Superior temporal gyrus (tissue), 1 donor: ENCODE measurements at regions not wholly inside any gene's neighbourhood (a gene's known extent, or its start where the extent isn't known, plus 50 kb on each side); places are given as distances from the start of the nearest gene placed in this dataset.

Experiments
- DNase-seq: peaks from one replicate; pipeline ENCODE4 v3.0.0-alpha.2; 2016; ENCODE audit errors: extremely low spot score

DNA sequence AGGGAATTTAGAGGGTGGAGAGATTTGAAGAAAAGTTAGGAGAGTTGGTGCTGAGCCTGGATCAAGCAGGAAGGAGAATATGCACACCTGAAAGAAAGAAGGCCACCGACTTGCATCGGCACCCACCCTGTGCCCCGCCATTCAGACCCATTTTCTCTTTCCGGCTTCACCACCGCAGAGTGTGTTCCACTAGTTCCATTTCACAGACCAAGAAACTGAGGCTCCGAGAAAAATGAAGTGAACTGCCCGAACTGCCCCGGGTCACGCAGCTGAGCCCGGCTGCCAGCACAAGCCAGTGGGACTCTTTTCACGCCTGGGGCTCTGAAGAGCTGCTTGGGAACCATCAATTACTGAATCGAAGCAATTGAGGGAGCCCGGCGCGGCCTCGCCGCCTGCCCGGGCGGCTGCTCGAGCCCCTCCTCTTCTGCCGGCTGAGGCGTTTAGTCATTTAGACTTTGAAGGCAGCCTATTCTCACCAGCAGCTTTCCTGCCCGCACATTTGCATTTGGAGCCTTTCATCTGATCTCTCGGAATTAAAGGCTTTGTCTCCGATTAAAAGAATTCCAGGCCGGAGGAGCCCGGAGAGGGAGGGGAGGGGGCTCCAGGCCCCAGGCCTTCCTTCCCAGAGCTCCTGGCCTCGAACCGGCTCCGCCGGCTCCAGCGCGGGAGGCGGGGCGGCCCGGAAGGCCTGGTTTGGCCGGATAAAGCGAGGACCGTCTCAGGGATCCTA is 140.2 kb upstream of the PJA1 start:
- no peak for DNase-seq

GRCh38 chrX:69303231-69303630 is 138.0 kb upstream of the PJA1 start:
- DNase-seq = no peak

DNA sequence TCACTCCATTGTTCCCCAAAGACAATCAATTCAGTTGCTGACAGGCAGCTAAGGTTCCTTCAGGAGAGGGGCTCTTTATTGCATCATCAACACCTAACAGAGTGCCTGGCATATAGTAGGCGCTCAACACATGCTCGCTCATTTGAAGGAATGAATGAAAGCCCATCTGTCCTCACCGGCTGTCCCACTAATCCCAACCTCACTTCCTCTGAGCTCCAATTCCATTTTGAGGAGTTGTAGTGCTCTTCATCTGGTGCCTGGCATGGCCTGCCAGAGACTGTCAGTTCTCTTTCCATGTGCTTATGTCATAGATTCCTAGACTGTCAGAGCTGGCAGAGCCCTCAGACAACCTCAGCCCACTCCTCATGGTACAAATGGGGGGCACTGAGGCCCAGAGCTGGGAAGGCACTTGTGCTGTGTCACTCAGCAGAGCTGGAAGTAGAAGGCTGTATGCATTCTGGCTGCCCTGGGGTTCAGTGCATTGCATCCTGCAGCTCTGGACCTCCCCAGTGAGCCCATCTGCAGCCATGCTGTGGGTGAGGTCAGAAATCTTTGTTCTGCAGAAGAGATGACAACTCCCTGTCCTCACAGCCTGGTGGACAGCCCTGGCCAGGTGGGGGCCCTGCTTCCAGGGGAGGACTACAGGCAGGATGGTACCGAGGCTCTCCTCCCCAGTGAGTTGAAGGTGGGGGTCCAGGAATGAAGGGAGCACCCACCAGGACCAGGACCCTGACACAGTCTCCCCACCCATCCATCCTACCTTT is 134.9 kb upstream of the PJA1 start:
- DNase-seq = no peak

- DNase-seq = no peak
Measured at GRCh38 chrX:69299285-69299684, 134.0 kb upstream of the PJA1 start.

DNA sequence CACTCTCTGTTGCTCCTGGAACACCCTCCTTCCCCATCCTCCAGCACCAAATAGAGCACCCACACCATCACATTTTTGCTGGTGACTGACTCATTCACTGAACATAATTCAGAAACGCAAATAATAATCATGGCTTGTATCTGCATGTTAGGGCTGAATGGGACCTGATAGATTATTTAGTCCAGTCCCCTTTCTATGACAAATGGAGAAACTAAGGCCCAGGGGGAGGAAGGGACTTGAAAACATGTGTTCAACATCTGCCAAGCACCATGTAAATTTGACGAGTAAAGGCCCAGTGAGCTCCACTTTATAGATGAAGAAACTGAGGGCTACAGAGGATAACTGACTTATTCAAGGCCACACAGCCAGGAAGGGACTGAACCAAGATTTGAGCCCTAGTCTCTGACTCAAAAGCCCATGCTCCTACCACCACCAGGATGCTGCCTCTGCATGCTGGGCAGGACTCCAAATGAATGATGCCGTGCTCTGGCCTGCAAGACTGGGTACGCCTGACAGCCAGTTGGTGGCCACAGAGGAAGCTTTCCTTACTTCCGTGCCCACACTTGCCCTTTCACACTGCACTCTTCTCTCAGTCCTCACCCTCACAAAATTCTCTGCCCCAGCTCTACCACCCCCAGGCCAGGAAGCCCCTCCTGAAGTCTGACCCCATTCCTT is 133.3 kb upstream of the PJA1 start:
- DNase-seq = no peak

- no peak for DNase-seq
Measured at GRCh38 chrX:69297506-69297905, 132.3 kb upstream of the PJA1 start.

DNA sequence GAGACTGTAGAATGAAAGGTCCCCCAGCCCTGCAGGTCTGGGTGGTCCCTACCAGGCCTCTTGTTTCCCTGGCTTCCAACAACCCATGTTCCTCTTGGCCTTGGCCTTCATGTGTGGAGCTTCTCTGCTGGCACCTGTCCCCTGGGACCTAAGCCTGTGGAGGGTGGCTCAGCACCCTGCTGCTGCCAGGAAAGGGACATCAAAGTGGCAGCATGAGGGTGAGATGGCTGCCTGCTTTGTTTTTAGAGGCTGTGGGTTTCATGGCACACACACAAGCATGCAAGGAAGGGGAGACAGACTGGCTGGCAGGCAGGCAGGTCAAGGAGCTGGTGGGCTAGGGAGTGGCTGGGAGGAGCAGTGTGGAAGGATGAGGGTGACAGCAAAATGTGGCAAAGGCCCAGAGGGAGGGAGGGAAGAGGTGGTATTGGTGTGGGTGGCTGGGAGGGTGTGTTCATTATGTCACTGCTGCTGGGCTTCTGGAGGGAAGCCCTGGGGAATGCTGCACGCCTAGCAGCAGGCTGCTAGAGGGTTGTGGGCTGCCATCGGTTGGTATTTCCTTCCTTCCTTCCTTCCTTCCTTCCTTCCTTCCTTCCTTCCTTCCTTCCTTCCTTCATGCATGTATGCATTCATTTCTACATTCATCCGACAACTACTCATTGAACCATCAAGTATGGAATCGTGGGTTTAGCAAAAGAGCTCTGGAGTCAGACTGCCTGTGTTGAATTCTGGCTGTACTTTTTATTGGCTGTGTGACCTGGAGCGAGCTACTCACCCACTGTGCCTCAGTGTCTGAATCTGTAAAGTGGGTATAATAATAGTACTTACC is 128.7 kb upstream of the PJA1 start:
- DNase-seq = no peak

DNA sequence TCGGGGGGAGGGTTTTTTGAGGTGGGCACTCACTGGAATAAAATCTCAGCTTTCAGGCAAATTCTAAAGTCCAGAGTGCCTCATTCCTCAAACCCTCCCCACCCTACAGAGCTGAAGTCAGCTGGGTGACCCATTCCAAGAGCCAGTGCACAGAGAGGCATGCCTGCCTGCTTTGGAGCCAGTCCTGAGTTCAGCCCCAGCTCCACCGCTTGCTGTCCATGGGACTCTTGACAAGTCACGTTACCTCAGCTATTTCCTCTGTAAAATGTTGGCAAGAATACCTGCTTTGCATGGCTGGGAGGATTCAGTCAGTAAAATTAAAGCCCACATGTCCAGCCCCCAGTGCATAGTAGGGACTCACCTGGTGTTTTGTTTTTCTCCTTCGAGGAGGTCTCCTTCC is 125.9 kb upstream of the PJA1 start:
- no peak for DNase-seq

- no peak for DNase-seq
Measured at GRCh38 chrX:69290292-69290691, 125.0 kb upstream of the PJA1 start.

- no peak for DNase-seq
Measured at GRCh38 chrX:69289793-69290123, 124.5 kb upstream of the PJA1 start.

DNA sequence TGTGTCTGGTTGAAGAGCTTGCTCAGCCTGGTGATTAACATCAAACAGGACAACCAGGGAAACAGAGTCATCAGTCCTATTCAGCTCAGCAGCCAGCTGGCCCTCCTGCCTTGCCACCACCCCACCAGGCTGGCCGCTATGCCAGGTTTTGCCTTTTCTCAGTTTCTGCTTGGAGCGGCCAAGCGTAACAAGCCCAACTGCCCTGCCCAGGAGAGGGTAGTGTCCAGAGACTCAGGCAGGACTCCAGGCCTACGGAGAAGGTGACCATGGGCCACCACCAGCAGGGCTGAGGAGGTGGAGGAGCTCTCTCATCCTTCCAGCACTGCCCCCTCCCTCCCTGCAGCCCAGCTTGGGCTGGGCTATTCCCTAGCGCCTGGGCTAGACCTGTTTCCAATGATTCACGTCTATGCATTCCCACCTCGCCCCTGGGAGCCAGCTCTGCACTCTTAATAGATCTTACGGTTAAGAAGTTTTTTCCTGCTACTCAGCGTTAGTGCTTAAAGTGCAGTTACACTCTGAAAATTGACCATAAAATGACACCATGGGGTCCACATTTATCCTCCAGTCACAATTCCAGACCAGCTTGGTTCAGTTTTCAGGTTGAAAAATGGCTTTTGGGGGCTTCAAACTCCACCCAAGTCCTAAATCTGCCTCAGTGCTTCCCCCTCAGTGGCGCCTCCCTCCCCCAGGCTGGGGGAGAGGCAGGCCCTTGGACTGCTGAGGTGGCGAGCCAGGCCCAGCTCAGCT is 124.0 kb upstream of the PJA1 start:
- no peak for DNase-seq

GRCh38 chrX:69287095-69287494 is 121.8 kb upstream of the PJA1 start:
- DNase-seq = no peak

GRCh38 chrX:69286565-69286906 is 121.3 kb upstream of the PJA1 start:
- DNase-seq = no peak

GRCh38 chrX:69285881-69286564 is 120.8 kb upstream of the PJA1 start:
- peak; percentile 39 for DNase-seq

GRCh38 chrX:69285401-69285877 is 120.2 kb upstream of the PJA1 start:
- DNase-seq = no peak

DNA sequence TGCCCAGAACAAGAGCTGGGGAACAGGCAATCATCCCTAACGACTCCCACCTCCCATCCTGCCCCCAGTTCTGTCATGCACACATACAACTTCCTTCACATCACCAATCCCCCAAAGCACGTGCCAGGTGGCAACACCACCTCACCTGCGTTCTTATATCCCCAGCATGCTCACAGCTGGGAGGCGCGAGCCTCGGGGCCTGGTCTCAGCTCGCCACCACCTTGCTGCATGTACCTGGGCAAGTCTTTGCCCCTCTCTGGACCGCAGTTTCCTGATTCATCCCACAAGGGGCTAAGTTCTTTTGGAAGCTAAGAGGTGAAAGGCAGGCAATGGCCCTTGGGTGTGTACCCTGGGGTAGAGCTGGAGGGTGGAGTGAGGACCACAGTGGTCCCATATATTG is 119.2 kb upstream of the PJA1 start:
- DNase-seq = no peak

GRCh38 chrX:69282893-69283690 is 117.8 kb upstream of the PJA1 start:
- no peak for DNase-seq

GRCh38 chrX:69280933-69281332 is 115.7 kb upstream of the PJA1 start:
- no peak for DNase-seq

DNA sequence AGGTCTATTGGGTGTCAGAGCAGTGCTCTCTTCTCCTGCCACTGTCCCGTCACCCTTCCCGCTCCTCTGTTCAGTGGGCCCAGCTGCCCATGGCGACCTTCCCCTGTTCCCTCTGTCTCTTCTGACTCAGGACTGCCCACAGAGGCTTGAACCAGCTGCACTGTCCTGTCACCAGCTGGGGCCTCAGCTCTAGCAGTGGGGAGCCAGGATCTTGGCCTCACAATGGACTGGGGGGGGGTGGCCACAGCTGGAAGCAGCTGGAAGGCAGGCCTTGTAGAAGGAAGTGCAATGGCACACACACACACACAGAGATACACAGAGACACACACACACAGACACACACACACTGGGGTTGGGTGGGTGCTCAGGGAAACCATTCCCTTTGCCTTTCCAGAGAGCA is 114.0 kb upstream of the PJA1 start:
- DNase-seq = no peak
